ENCODE measurements at regions not wholly inside any gene's neighbourhood (a gene's known extent, or its start where the extent isn't known, plus 50 kb on each side); places are given as distances from the start of the nearest gene placed in this dataset.

GRCh38 chr12:124233846-124234640, 60.9 kb upstream of the RFLNA start:
- Histone ChIP-seq H3K4me3 (no peak overlapping the region), H3K4me1 (peaks cover 17 to 35% (median 24%) of the 10 kb centered on the region in 4 donors), H3K27ac (peak overlapping the region; percentile 66 to 89 (median 85)), H3K9me3 (no peaks in the 10 kb centered on the region), H3K36me3 (no peaks in the 10 kb centered on the region), H3K27me3 (no peaks in the 10 kb centered on the region)
- intact Hi-C loops (cut with DNase I; ENCODE audit: low total_unique reads) = no loop called here
- TF ChIP-seq POLR2A (IDR thresholded peaks at IDR 0.05) = no peak
- TF ChIP-seq, protein P1, sequence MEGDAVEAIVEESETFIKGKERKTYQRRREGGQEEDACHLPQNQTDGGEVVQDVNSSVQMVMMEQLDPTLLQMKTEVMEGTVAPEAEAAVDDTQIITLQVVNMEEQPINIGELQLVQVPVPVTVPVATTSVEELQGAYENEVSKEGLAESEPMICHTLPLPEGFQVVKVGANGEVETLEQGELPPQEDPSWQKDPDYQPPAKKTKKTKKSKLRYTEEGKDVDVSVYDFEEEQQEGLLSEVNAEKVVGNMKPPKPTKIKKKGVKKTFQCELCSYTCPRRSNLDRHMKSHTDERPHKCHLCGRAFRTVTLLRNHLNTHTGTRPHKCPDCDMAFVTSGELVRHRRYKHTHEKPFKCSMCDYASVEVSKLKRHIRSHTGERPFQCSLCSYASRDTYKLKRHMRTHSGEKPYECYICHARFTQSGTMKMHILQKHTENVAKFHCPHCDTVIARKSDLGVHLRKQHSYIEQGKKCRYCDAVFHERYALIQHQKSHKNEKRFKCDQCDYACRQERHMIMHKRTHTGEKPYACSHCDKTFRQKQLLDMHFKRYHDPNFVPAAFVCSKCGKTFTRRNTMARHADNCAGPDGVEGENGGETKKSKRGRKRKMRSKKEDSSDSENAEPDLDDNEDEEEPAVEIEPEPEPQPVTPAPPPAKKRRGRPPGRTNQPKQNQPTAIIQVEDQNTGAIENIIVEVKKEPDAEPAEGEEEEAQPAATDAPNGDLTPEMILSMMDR (IDR thresholded peaks at IDR 0.05) = no peak
- TF ChIP-seq EP300 (IDR thresholded peaks at IDR 0.05) = no peak
- TF ChIP-seq POLR2AphosphoS5 (IDR thresholded peaks at IDR 0.05) = no peak
- DNase-seq = no peak
- WGBS, 5 donors = 37 to 67% (median 53%) methylated on average over 8 of the region's 8 CpGs

GRCh38 chr12:124236625-124237031, 58.3 kb upstream of the RFLNA start:
- 64 to 76% (median 66%) methylated on average over 5 of the region's 5 CpGs for WGBS, 5 donors
- Histone ChIP-seq H3K36me3 (no peaks in the 10 kb centered on the region), H3K27ac (peak overlapping the region; percentile 10 to 87 (median 37)), H3K4me1 (peaks cover 24 to 45% (median 29%) of the 10 kb centered on the region in 4 donors), H3K27me3 (no peaks in the 10 kb centered on the region), H3K9me3 (no peaks in the 10 kb centered on the region), H3K4me3 (no peak overlapping the region)
- TF ChIP-seq, protein P1 (IDR thresholded peaks at IDR 0.05) = no peak
- TF ChIP-seq POLR2AphosphoS5 (IDR thresholded peaks at IDR 0.05) = peak in 1 of 3 donors; percentile 19
- intact Hi-C loops (cut with DNase I; ENCODE audit: low total_unique reads) = no loop called here
- DNase-seq = no peak

GRCh38 chr12:124238886-124239285, 56.0 kb upstream of the RFLNA start:
- H3K4me1 ChIP-seq = peaks cover 14 to 39% (median 23%) of the 10 kb centered on the region in 4 donors
- no peaks in the 10 kb centered on the region for H3K9me3 ChIP-seq
- H3K27ac ChIP-seq = peak overlapping the region; percentile 64 to 89 (median 86)
- no peaks in the 10 kb centered on the region for H3K27me3 ChIP-seq
- H3K36me3 ChIP-seq = no peaks in the 10 kb centered on the region
- intact Hi-C loops (cut with DNase I; ENCODE audit: low total_unique reads) = no loop called here
- peak; percentile 74 to 88 for DNase-seq
- 21 to 39% (median 29%) methylated on average over 4 of the region's 4 CpGs for WGBS, 5 donors
- TF ChIP-seq POLR2AphosphoS5 (IDR thresholded peaks at IDR 0.05) (peak in 2 of 3 donors; percentile 70 to 75), POLR2A (IDR thresholded peaks at IDR 0.05) (no peak)
- H3K4me3 ChIP-seq = no peak overlapping the region

DNA sequence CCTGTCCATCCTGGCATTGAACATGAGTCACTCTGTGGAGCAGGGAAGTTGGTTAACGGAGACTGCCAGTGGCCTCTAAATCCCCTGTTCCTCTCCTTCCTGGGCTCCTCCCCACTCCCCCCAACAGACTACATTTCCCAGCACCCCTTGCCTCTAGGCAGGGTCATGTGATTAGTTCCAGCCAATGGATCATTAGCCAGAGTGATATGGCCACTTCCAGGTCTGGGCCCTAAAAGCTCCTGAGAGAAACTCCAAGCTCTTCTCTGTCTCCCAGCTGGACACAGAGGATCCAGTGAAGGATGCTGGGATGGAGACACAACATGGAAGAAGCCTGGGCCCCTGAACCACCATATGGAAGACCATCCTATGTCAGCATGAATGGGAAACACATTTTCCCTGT, 54.4 kb upstream of the RFLNA start:
- intact Hi-C loops (cut with DNase I; ENCODE audit: low total_unique reads) = no loop called here
- WGBS, 5 donors = 88 to 100% (median 93%) methylated on average over 1 of the region's 1 CpG
- Histone ChIP-seq H3K36me3 (no peaks in the 10 kb centered on the region), H3K27me3 (no peaks in the 10 kb centered on the region), H3K4me1 (peaks cover 8 to 32% (median 19%) of the 10 kb centered on the region in 4 donors), H3K4me3 (no peak overlapping the region), H3K27ac (peak overlapping the region; percentile 63 to 89 (median 86)), H3K9me3 (no peaks in the 10 kb centered on the region)
- peak in 1 of 2 donors; percentile 66 for DNase-seq
- TF ChIP-seq POLR2AphosphoS5 (IDR thresholded peaks at IDR 0.05) (peak in 1 of 3 donors; percentile 17), POLR2A (IDR thresholded peaks at IDR 0.05) (no peak)

GRCh38 chr12:124241776-124242528, 52.9 kb upstream of the RFLNA start:
- peaks cover 0 to 8% (median 2%) of the 10 kb centered on the region in 4 donors for H3K9me3 ChIP-seq
- no peak for DNase-seq
- H3K4me1 ChIP-seq = peaks cover 8 to 28% (median 22%) of the 10 kb centered on the region in 4 donors
- 87 to 95% (median 89%) methylated on average over 17 of the region's 17 CpGs for WGBS, 5 donors
- no peak overlapping the region for H3K27ac ChIP-seq
- intact Hi-C loops (cut with DNase I; ENCODE audit: low total_unique reads) = no loop called here
- no peaks in the 10 kb centered on the region for H3K36me3 ChIP-seq
- no peak overlapping the region for H3K4me3 ChIP-seq
- H3K27me3 ChIP-seq = no peaks in the 10 kb centered on the region
- TF ChIP-seq, protein P1 (IDR thresholded peaks at IDR 0.05) = no peak
- TF ChIP-seq POLR2AphosphoS5 (IDR thresholded peaks at IDR 0.05) (no peak), POLR2A (IDR thresholded peaks at IDR 0.05) (no peak), EP300 (IDR thresholded peaks at IDR 0.05) (no peak)
